OCI-LY1 (cell line): ENCODE measurements at regions not wholly inside any gene's neighbourhood (a gene's known extent, or its start where the extent isn't known, plus 50 kb on each side); places are given as distances from the start of the nearest gene placed in this dataset.

Experiments
- EZH2 ChIP-seq: fragments of 200-600 bp; sonication (generic), shearing (Covaris generic); IDR thresholded peaks from 2 replicates; pipeline ENCODE4 v1.8.0; 2017; ENCODE audit warnings: borderline replicate concordance, mixed run types, mild to moderate bottlenecking, antibody characterized with exemption, low read length, moderate library complexity, mixed read lengths
- TF ChIP-seq, protein P1 (sequence below): fragments of 200-600 bp; sonication (generic), shearing (Covaris generic); IDR thresholded peaks from 2 replicates; pipeline ENCODE4 v1.5.1; 2017; ENCODE audit warnings: mild to moderate bottlenecking, antibody characterized with exemption, low read length, moderate library complexity, mixed read lengths

DNA sequence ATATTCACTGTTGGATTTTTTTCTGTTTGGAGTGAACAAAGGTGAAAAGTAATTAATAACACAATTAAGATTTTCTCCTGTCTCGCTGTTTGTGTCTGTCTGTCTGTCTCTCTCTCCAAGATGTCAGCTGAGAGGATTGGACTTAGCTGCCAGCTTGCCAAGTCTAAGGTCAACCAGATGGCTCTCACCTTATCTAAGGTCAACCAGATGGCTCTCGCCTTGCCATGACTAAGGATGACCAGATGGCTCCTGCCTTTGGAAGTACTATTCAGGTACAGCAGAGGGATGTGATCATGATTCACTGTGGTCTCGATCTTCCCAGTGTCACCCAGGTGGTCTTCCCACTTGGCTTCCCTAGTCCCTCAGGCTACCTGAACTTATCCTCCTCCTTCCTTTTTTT, 1436.4 kb downstream of the UQCRFS1 start:
- no peak for TF ChIP-seq EZH2
- TF ChIP-seq, protein P1, sequence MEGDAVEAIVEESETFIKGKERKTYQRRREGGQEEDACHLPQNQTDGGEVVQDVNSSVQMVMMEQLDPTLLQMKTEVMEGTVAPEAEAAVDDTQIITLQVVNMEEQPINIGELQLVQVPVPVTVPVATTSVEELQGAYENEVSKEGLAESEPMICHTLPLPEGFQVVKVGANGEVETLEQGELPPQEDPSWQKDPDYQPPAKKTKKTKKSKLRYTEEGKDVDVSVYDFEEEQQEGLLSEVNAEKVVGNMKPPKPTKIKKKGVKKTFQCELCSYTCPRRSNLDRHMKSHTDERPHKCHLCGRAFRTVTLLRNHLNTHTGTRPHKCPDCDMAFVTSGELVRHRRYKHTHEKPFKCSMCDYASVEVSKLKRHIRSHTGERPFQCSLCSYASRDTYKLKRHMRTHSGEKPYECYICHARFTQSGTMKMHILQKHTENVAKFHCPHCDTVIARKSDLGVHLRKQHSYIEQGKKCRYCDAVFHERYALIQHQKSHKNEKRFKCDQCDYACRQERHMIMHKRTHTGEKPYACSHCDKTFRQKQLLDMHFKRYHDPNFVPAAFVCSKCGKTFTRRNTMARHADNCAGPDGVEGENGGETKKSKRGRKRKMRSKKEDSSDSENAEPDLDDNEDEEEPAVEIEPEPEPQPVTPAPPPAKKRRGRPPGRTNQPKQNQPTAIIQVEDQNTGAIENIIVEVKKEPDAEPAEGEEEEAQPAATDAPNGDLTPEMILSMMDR, result no peak
